GM12878 (cell line): ENCODE measurements at regions not wholly inside any gene's neighbourhood (a gene's known extent, or its start where the extent isn't known, plus 50 kb on each side); places are given as distances from the start of the nearest gene placed in this dataset.

Experiments used
- ATAC-seq: fragments of 200-7000 bp; cut with Tn5 transposase; 3 replicates; pipeline ENCODE4 v1.9.1; 2020; ENCODE audit warnings: mild to moderate bottlenecking, moderate library complexity
- BruUV-seq: library from RNA; stranded (reverse); fragments of 400-500 nt; replicated peaks from 2 replicates; lab custom pipeline; 2021; lab: Mats Ljungman, UMichigan
- CTCF ChIA-PET: fragments of 300-600 bp; sonication (Branson Sonifier 250); formaldehyde crosslinking; extraction: SDS; loops from one replicate; lab custom pipeline; 2021; ENCODE audit warnings: inconsistent platforms; lab: Yijun Ruan, JAX
- POLR2A ChIA-PET: fragments of 350-600 bp; formaldehyde crosslinking; extraction: SDS; loops from one replicate; lab custom pipeline; 2021; ENCODE audit warnings: inconsistent platforms; lab: Charles Lee
- RAD21 ChIA-PET: fragments of 300-600 bp; sonication (Branson Sonifier 250); formaldehyde crosslinking; loops from one replicate; lab custom pipeline; 2023; ENCODE audit warnings: antibody characterized with exemption; ENCODE audit not compliant: unreplicated experiment; lab: Charles Lee
- SMC1A ChIA-PET: fragments of 300-600 bp; sonication (Branson Sonifier 250); formaldehyde crosslinking; loops from one replicate; lab custom pipeline; 2023; ENCODE audit not compliant: unreplicated experiment, uncharacterized antibody; lab: Charles Lee
- DNase-seq: peaks from one replicate; pipeline ENCODE4 v3.0.0-alpha.2; 2011; ENCODE audit warnings: low read depth, low spot score
- FAIRE-seq: peaks from 3 replicates; lab custom pipeline; 2011; peaks lifted over from hg19 to GRCh38; lab: Jason Lieb, UNC
- H2AFZ ChIP-seq: 2 replicates; pipeline ENCODE4 v1.6.0; 2011; ENCODE audit warnings: low read depth, low read length, control low read depth; ENCODE audit not compliant: control insufficient read depth
- H3K27ac ChIP-seq: 2 replicates; pipeline ENCODE4 v1.5.1; 2011; ENCODE audit warnings: control low read depth; ENCODE audit not compliant: control insufficient read depth, insufficient read depth
- H3K27me3 ChIP-seq, 2 experiments: replicated peaks in 1 of 2; 2 replicates each; pipeline versions ENCODE4 v1.6.0 to v1.6.1; 2011; ENCODE audit warnings: low read length in 1 of 2; ENCODE audit not compliant: control insufficient read depth in 2 of 2, insufficient read depth in 2 of 2
- H3K36me3 ChIP-seq, 2 experiments: 2 replicates each; pipeline ENCODE4 v1.5.1; 2011; ENCODE audit warnings: low read length in 1 of 2; ENCODE audit not compliant: control insufficient read depth in 2 of 2, insufficient read depth in 2 of 2
- H3K4me1 ChIP-seq: 2 replicates; pipeline ENCODE4 v1.6.1; 2011; ENCODE audit warnings: mild to moderate bottlenecking, low read length, moderate library complexity, mixed read lengths; ENCODE audit not compliant: control insufficient read depth, insufficient read depth
- H3K4me2 ChIP-seq: 2 replicates; pipeline ENCODE4 v1.6.0; 2011; ENCODE audit warnings: control low read depth; ENCODE audit not compliant: control insufficient read depth, insufficient read depth
- H3K4me3 ChIP-seq: fragments of 200-600 bp; sonication (generic); 2 replicates; pipeline ENCODE4 v1.5.1; 2016
- H3K79me2 ChIP-seq: 2 replicates; pipeline ENCODE4 v1.6.0; 2011; ENCODE audit warnings: low read length; ENCODE audit not compliant: control insufficient read depth, insufficient read depth
- H3K9ac ChIP-seq: 2 replicates; pipeline ENCODE4 v1.8.0; 2011; ENCODE audit warnings: low read length, control low read depth, mixed read lengths; ENCODE audit not compliant: control insufficient read depth, insufficient read depth
- H3K9me3 ChIP-seq: replicated peaks from 3 replicates; pipeline ENCODE4 v1.5.1; 2011; ENCODE audit warnings: mild to moderate bottlenecking, low read length; ENCODE audit not compliant: control insufficient read depth, insufficient read depth
- H4K20me1 ChIP-seq: 2 replicates; pipeline ENCODE4 v1.6.0; 2011; ENCODE audit not compliant: control insufficient read depth, insufficient read depth
- CHD2 ChIP-seq: IDR thresholded peaks from 2 replicates; pipeline ENCODE4 v1.6.1; 2011; ENCODE audit warnings: low read depth, low read length, improper control_type of control experiment, borderline replicate concordance
- CREB1 ChIP-seq: IDR thresholded peaks from 2 replicates; pipeline ENCODE4 v1.6.1; 2012; ENCODE audit warnings: low read depth, mild to moderate bottlenecking, inconsistent platforms
- FOS ChIP-seq: IDR thresholded peaks from 3 replicates; pipeline ENCODE4 v1.6.1; 2011; ENCODE audit warnings: borderline replicate concordance; ENCODE audit not compliant: insufficient read length; ENCODE audit errors: extremely low read depth
- HDAC6 ChIP-seq: fragments of 200-600 bp; sonication (generic); IDR thresholded peaks from one replicate; pipeline ENCODE4 v1.8.0; 2017; ENCODE audit warnings: antibody characterized with exemption; ENCODE audit not compliant: unreplicated experiment
- MEF2A ChIP-seq: IDR thresholded peaks from 2 replicates; pipeline ENCODE4 v1.6.1; 2011; ENCODE audit warnings: low read depth, mild to moderate bottlenecking, low read length, moderate library complexity; ENCODE audit not compliant: insufficient read depth
- MYB ChIP-seq: fragments of 150-350 bp; IDR thresholded peaks from 2 replicates; pipeline ENCODE4 v1.6.1; 2014; ENCODE audit warnings: mild to moderate bottlenecking, low read depth, low read length, borderline replicate concordance
- MYC ChIP-seq: IDR thresholded peaks from 2 replicates; pipeline ENCODE4 v1.6.1; 2011; ENCODE audit warnings: mild to moderate bottlenecking, low read length, moderate library complexity, inconsistent platforms; ENCODE audit not compliant: insufficient read depth, insufficient replicate concordance, insufficient read length, severe bottlenecking
- SRF ChIP-seq, 2 experiments: IDR thresholded peaks; 2 replicates each; pipeline ENCODE4 v1.6.1; 2011; ENCODE audit warnings: low read depth in 2 of 2, low read length in 2 of 2, mild to moderate bottlenecking in 1 of 2, moderate library complexity in 1 of 2
- YY1 ChIP-seq: IDR thresholded peaks from 2 replicates; pipeline ENCODE4 v1.6.1; 2011; ENCODE audit warnings: low read depth, mild to moderate bottlenecking, low read length
- ZBED1 ChIP-seq: IDR thresholded peaks from 2 replicates; pipeline ENCODE4 v1.6.1; 2016; ENCODE audit warnings: borderline replicate concordance
- WGBS: methylation state at CpG from one replicate; pipeline ENCODE4 v1.1.6; 2016; ENCODE audit warnings: low lambda C conversion rate; ENCODE audit not compliant: insufficient replicate concordance, insufficient coverage; ENCODE audit errors: missing lambda C conversion rate; 5-methylcytosine and 5-hydroxymethylcytosine counted together
- in situ Hi-C: fragments of 300-500 bp; cut with MboI; formaldehyde crosslinking; loops from 9 replicates; pipeline ENCODE4 v1.14.3; 2018; ENCODE audit warnings: mixed read lengths
- intact Hi-C: fragments of 100-400 bp; cut with micrococcal nuclease; formaldehyde crosslinking; loops from one replicate; pipeline ENCODE4 v1.14.2; 2022; ENCODE audit not compliant: unreplicated experiment
- TF ChIP-seq, protein P1 (sequence below): fragments of 450-650 bp; IDR thresholded peaks from 2 replicates; pipeline ENCODE4 v1.6.1; 2017; ENCODE audit warnings: mild to moderate bottlenecking
- TF ChIP-seq, protein P2 (sequence below): fragments of 450-650 bp; IDR thresholded peaks from 2 replicates; pipeline ENCODE4 v1.6.1; 2016; ENCODE audit warnings: mild to moderate bottlenecking
- TF ChIP-seq, protein P3 (sequence below): fragments of 450-650 bp; formaldehyde crosslinking; IDR thresholded peaks from 2 replicates; pipeline ENCODE4 v1.4.0; 2022; ENCODE audit warnings: mild to moderate bottlenecking, moderate library complexity

DNA sequence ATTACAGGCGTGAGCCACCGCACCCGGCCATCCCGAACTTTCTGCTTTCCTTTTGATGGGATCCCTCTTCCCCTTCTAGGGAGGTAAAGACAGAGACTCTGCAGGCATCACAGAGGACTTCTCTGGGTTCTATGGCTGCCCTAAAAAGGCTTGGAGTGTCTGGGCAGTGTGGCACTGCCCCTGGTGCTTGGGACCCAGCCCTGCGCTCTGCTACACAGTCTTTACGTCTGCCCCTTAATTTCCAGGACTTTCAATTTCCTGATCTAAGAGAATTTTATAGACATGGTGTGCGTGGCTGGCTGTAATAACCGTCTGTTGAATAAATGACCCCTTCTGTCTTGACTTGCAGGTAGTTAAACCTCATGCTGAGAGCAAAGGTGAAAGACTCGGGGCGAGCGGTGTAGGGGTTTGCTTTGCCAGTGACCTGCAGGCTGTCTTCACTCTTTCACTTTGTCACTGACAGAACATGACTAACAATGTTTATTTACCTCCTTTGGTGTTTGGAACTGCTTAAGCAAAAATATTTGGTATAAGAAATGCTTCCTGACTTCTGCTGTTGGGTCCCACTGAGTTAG, 110.9 kb upstream of the MAP1LC3B2 start:
- POLR2A ChIA-PET = no interaction called here
- Histone ChIP-seq H2AFZ (no peak overlapping the region), H3K79me2 (no peaks in the 10 kb centered on the region), H3K36me3 (no peaks in the 10 kb centered on the region), H3K27me3 (peaks cover 0 to 3% of the 10 kb centered on the region in 2 experiments; a peak in 1 of 4 replicates), H3K27ac (no peak overlapping the region), H3K4me1 (no peaks in the 10 kb centered on the region), H3K4me2 (no peak overlapping the region), H3K4me3 (no peak overlapping the region), H3K9ac (no peak overlapping the region), H4K20me1 (no peaks in the 10 kb centered on the region), H3K9me3 (no peaks in the 10 kb centered on the region; the same call in 2 of the 3 replicates)
- in situ Hi-C loops = no loop called here
- no TSS peak for BruUV-seq
- ATAC-seq (no peak), FAIRE-seq (no peak), DNase-seq (no peak)
- no peak for TF ChIP-seq MEF2A
- no peak for TF ChIP-seq MYB
- TF ChIP-seq HDAC6 = no peak
- TF ChIP-seq, protein P1, sequence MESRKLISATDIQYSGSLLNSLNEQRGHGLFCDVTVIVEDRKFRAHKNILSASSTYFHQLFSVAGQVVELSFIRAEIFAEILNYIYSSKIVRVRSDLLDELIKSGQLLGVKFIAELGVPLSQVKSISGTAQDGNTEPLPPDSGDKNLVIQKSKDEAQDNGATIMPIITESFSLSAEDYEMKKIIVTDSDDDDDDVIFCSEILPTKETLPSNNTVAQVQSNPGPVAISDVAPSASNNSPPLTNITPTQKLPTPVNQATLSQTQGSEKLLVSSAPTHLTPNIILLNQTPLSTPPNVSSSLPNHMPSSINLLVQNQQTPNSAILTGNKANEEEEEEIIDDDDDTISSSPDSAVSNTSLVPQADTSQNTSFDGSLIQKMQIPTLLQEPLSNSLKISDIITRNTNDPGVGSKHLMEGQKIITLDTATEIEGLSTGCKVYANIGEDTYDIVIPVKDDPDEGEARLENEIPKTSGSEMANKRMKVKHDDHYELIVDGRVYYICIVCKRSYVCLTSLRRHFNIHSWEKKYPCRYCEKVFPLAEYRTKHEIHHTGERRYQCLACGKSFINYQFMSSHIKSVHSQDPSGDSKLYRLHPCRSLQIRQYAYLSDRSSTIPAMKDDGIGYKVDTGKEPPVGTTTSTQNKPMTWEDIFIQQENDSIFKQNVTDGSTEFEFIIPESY = no peak
- TF ChIP-seq CREB1 = no peak
- TF ChIP-seq CHD2 = no peak
- no peak for TF ChIP-seq YY1
- TF ChIP-seq ZBED1 = no peak
- TF ChIP-seq SRF (IDR thresholded peaks at IDR 0.05; ENCODE audit: low read depth in 2 of 2, low read length in 2 of 2) = no peak
- TF ChIP-seq, protein P2, sequence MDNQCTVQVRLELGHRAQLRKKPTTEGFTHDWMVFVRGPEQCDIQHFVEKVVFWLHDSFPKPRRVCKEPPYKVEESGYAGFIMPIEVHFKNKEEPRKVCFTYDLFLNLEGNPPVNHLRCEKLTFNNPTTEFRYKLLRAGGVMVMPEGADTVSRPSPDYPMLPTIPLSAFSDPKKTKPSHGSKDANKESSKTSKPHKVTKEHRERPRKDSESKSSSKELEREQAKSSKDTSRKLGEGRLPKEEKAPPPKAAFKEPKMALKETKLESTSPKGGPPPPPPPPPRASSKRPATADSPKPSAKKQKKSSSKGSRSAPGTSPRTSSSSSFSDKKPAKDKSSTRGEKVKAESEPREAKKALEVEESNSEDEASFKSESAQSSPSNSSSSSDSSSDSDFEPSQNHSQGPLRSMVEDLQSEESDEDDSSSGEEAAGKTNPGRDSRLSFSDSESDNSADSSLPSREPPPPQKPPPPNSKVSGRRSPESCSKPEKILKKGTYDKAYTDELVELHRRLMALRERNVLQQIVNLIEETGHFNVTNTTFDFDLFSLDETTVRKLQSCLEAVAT = no peak
- no peak for TF ChIP-seq FOS
- no peak for TF ChIP-seq MYC
- TF ChIP-seq, protein P3, sequence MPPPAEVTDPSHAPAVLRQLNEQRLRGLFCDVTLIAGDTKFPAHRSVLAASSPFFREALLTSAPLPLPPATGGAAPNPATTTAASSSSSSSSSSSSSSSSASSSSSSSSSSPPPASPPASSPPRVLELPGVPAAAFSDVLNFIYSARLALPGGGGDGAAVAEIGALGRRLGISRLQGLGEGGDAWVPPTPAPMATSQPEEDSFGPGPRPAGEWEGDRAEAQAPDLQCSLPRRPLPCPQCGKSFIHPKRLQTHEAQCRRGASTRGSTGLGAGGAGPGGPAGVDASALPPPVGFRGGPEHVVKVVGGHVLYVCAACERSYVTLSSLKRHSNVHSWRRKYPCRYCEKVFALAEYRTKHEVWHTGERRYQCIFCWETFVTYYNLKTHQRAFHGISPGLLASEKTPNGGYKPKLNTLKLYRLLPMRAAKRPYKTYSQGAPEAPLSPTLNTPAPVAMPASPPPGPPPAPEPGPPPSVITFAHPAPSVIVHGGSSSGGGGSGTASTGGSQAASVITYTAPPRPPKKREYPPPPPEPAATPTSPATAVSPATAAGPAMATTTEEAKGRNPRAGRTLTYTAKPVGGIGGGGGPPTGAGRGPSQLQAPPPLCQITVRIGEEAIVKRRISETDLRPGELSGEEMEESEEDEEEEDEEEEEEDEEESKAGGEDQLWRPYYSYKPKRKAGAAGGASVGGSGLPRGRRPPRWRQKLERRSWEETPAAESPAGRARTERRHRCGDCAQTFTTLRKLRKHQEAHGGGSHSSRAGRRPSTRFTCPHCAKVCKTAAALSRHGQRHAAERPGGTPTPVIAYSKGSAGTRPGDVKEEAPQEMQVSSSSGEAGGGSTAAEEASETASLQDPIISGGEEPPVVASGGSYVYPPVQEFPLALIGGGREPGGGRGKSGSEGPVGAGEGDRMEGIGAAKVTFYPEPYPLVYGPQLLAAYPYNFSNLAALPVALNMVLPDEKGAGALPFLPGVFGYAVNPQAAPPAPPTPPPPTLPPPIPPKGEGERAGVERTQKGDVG (CRISPR knock-in tag) = no peak
- WGBS = 76% methylated on average over 11 of the region's 11 CpGs
- SMC1A ChIA-PET = no interaction called here
- CTCF ChIA-PET = no interaction called here
- RAD21 ChIA-PET = no interaction called here
- intact Hi-C loops = no loop called here
